Hypothalamus (tissue), 51 donors: ENCODE measurements at regions not wholly inside any gene's neighbourhood (a gene's known extent, or its start where the extent isn't known, plus 50 kb on each side); places are given as distances from the start of the nearest gene placed in this dataset.

Source experiments
- DNase-seq, 51 donors: peaks; one replicate each; lab custom pipeline; 2025; lab: John Stamatoyannopoulos, UW

- DNase-seq, result no peak
These were observed 70.6 kb upstream of the ANK2 start for GRCh38 chr4:112978691-112979472.

GRCh38 chr4:112979881-112980421, 69.5 kb upstream of the ANK2 start:
- DNase-seq, result no peak

- no peak for DNase-seq
These were observed 66.8 kb upstream of the ANK2 start for GRCh38 chr4:112982680-112983079.

- no peak for DNase-seq
These were observed 54.6 kb upstream of the ANK2 start for GRCh38 chr4:112994732-112995464.
